Posterior vena cava (tissue), 2 donors: ENCODE measurements at regions not wholly inside any gene's neighbourhood (a gene's known extent, or its start where the extent isn't known, plus 50 kb on each side); places are given as distances from the start of the nearest gene placed in this dataset.
"Not testable (repeated sequence)": the region's sequence is repeated elsewhere in the genome, so short reads cannot be mapped to it uniquely, and the experiment has no call there.

Experiments used
- DNase-seq: peaks from one replicate; pipeline ENCODE4 v3.0.0-alpha.2; 2020; ENCODE audit warnings: low spot score
- intact Hi-C, 2 donors: fragments of 100-400 bp; cut with DNase I; formaldehyde crosslinking; loops; one replicate each; pipeline versions ENCODE4 v1.14.1 to v1.14.2; 2022 to 2023
- donor health status: DM: yes; HTN: yes; CAD: no.
- donor health status: DM: yes; HTN: yes; CAD: no.

DNA sequence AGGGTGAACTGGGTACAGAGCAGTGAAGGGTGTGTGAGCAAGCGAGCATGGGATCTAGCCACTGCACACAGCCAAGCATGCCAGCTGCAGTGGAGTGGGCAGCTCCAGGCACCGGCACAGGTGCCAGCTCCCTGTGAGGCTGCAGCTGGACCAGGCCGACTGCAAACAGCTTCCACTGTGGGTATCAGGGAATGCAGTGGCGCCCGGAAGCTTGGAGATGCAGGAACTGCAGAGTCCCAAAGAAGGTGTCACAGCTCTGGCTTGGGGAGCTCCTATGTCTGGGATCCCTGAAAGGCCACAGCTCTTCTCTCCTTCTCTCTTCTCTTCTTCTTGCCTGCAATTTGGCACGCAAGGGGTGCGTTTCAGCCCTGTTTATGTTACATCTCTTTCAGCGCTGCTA lies 4093.3 kb upstream of the OR11H1 start:
- peak; percentile 5 for DNase-seq
- intact Hi-C loops = not testable (repeated sequence)
